NCI-H2081 treated with DMSO at 0.1 percent for 48 hours (cell line): ENCODE measurements at regions not wholly inside any gene's neighbourhood (a gene's known extent, or its start where the extent isn't known, plus 50 kb on each side); places are given as distances from the start of the nearest gene placed in this dataset.
A peak's percentile ranks its signal among the peaks of the same experiment; 100 is the strongest.
"Not testable (repeated sequence)": the region's sequence is repeated elsewhere in the genome, so short reads cannot be mapped to it uniquely, and the experiment has no call there.

Source experiments
- DNase-seq: peaks from one replicate; lab custom pipeline; 2025; lab: John Stamatoyannopoulos, UW

DNA sequence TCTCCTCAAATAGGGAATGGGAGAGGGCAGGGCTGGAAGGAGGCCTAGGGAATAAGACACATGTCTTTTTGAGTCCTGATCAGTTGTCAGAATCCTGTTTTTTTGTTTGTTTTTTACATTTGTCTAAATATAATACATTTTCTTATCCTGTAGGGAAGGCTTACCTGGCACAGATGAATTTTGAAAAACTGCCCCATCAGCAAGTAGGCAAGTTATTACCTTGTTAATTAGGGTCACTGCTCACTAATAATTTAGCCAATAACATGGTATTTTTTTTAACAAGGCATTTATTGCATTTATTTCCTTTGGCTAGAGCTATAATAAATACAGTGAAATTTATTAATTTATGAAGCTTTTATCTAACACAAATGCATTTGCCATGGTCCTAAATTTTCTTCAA, 423.2 kb upstream of the ONECUT1 start:
- no peak for DNase-seq

- no peak for DNase-seq
Observed at GRCh38 chr15:53212785-53213184, 422.6 kb upstream of the ONECUT1 start.

DNA sequence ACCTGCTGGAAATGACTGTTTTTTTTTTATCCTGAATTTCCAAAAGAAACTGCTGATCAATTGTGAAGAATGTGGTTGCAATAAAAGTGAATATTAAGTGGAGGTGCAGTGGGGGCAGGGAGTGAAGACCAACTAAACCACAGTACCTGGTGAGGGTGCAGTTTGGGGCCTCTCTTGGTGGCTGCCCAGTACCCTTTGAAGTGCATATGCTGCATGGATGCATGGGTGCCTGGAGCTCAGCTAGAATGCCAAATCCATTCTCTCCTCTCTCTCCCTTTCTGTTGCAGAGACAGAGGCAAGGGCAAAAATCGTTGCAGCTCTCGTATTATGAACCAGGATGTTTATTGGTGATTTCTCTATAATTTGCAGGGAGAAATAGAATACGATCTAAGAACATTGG, 420.5 kb upstream of the ONECUT1 start:
- DNase-seq = no peak

- no peak for DNase-seq
Observed at GRCh38 chr15:53209396-53210042, 419.4 kb upstream of the ONECUT1 start.

DNA sequence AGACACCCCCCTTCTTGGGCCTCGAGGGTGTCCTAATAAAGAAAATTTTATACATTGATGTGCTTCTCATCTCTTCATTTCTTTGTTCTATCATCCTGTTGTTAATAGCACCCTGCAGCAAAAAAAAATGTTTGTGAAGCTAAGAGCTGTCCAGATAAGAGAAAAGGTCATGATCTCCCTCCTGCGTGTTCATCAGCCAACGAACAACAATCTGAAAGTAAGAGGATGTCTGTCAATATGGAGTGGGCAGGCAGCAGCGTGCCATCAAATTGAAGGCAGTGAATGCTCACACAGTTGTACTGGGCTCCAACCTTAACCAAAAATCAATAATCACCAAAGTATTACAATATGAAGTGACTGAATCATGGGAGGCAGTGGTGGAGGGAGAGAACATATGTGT, 418.6 kb upstream of the ONECUT1 start:
- DNase-seq = no peak

GRCh38 chr15:53203454-53203853, 413.3 kb upstream of the ONECUT1 start:
- DNase-seq = no peak

DNA sequence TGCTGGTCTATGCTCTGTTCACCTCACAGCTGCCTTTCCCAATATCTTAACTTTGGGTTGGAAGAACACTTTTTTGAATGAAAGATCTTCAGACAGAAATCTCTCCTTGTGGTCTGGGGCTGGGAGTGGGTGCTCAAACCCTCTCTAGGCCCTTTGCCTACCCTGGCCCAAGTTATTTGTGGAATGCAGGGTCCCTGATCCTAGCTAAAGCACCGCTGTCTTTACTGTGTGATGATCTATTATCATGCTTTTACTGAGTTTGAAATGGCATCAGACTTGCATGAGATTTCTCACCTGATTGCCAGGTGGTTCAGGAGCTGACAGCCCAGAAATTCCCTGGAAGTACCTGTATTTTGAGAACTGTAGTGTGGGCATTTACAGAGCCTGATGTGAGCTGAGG, 412.7 kb upstream of the ONECUT1 start:
- no peak for DNase-seq

DNA sequence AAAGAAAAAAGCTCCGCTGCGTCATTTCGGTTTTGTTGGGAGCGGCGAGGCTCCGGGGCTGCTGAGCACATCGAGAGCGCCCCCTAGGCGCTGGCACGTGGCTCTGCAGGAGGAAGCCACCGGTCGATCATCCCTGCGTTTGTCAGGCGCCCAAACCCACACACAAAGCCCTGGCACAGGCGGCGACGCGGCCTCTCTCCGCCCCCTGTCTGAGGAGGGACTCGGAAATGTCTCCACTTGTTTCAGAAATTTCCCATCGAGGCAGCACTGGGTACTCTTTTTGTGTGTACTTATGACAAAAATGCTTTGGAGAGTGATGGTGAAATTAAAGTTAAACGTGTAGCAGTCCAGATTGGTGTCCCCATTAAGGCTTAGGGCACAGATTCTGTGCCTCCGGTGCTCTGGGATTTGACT, 407.3 kb upstream of the ONECUT1 start:
- peak; percentile 20 for DNase-seq

DNA sequence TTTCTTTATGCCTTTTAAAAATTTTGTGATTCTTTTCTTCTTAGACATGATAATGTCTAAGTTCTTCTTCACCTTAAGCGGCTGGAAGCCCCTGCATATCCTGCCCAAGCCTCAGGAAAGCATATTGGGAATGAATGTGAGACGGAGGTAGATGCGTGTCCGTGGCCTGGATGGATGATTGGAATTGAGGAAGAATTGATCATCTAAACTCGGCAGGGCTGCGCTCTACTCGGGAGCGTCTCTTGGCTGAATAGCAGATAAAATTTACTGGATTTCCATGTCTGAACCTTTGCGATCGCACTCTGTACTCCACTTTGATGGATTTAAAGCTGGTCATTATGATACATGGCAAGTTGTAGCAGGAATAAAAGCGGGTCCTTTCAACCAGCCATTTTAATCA, 406.7 kb upstream of the ONECUT1 start:
- DNase-seq = no peak

GRCh38 chr15:53196242-53196641, 406.1 kb upstream of the ONECUT1 start:
- DNase-seq = no peak

- no peak for DNase-seq
Observed at GRCh38 chr15:53193149-53193548, 403.0 kb upstream of the ONECUT1 start.

DNA sequence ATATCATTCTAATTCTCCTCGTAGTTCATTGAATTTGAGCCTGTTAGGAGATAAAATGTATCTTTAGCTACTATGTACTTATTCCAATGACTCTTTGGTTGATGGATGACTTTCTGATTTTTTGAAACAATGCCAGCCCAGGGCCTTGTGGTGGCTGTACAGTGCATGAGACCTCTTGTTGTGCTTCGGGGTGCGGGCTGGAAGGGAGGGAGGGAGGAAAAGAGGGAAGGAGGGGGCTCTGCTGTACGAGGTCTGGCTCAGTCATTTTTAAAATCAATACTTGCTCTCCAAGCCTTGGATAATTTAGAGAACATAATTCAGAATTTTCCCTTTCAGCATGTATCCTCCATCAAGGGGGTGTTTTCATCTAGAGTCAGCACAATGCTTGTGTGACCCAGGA, 399.7 kb upstream of the ONECUT1 start:
- DNase-seq = no peak

DNA sequence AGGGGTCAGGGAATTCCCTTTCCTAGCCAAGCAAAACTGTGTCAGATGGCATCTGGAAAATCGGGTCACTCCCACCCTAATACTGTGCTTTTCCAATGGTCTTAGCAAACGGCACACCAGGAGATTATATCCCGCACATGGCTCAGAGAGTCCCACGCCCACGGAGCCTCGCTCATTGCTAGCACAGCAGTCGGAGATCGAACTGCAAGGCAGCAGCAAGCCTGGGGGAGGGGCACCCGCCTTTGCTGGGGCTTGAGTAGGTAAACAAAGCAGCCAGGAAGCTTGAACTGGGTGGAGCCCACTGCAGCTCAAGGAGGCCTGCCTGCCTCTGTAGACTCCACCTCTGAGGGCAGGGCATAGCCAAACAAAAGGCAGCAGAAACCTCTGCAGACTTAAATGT, 393.3 kb upstream of the ONECUT1 start:
- not testable (repeated sequence) for DNase-seq

GRCh38 chr15:53171571-53171970, 381.4 kb upstream of the ONECUT1 start:
- DNase-seq = no peak

DNA sequence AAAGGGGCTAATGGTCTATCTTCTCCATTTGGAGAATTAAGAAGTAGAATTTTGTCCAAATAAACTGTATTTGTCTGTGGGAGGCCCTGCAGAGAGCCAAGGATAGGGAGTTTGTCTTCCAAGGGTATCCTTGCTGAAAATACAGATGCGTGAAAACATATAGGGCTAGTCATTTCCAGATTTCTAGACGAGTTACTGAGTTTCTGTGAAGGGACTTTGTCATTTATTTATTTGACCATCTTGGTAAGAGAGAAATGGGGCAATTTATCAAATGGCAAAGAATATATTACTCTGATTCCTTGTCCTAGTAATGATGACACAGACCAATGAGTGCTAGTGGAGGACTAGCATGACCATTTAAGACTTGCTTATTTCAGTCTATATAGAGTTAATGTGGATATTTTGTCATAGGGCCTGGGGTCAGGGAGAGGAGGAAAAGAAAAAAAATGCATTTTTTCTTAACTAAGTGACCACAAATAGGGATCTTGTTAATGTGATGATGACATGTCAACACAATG, 376.6 kb upstream of the ONECUT1 start:
- no peak for DNase-seq

DNA sequence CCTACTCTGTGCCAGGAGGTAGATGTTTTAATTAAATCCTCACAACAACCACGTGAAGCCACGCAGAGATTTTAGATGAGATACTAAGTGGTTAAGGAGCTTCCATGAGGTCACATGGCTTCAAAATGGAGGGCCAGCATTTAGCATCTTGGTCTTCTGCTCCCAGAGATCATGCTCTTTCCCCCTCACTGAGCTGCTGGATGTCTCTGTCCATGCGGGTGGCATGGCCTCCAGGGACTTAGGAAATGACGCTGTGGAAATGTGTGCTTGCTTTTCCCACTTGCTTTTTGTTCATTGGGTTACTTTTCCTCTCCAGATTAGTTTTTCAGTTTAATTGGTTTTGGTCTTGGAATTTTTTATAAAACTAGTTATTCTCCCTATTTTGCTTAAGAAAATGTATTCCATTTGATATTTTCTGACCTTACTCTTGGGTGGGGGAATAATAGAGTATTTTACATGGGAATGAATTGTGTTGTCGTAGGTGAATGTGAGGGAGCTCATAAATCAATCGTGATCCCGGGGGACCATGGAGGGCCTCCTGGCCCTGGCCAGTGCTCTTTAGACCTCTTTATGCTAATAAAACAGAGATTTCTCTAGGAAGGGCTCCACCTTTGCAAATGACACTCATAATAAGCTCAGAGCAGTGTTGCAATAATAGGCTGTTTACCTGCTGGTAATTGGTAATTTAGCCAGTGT, 376.0 kb upstream of the ONECUT1 start:
- DNase-seq = no peak

GRCh38 chr15:53160092-53160704, 370.1 kb upstream of the ONECUT1 start:
- DNase-seq = no peak

GRCh38 chr15:53159458-53159857, 369.3 kb upstream of the ONECUT1 start:
- no peak for DNase-seq

DNA sequence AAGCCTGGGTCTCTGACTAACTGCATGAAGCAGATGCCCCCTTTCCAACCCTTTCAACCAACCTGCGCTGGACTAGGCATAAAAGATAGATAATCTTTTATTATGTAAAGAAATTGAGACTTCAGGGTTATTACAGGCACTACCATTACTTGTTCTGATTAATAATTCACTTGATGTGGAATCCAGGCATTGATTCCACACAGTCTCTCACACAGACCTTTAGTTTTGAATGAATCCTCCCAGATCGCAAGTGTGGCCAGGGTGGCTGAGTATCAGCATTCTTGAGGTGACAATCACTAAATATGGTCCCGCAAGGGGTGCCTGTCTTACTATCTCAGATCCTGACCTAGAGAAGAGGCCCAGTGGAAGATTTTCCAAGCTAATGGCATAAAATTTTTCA, 368.9 kb upstream of the ONECUT1 start:
- DNase-seq = no peak

- DNase-seq = no peak
Observed at GRCh38 chr15:53133255-53133850, 343.2 kb upstream of the ONECUT1 start.

GRCh38 chr15:53130943-53131342, 340.8 kb upstream of the ONECUT1 start:
- no peak for DNase-seq

GRCh38 chr15:53129121-53129904, 339.2 kb upstream of the ONECUT1 start:
- DNase-seq = no peak
